Gastroesophageal sphincter (tissue), 3 donors: ENCODE measurements at regions not wholly inside any gene's neighbourhood (a gene's known extent, or its start where the extent isn't known, plus 50 kb on each side); places are given as distances from the start of the nearest gene placed in this dataset.

ENCODE experiments used
- POLR2A ChIP-seq, 2 donors: fragments of 450-650 bp; IDR thresholded peaks; one replicate each; pipeline ENCODE4 v1.6.1; 2017; ENCODE audit warnings: antibody characterized with exemption in 2 of 2, mild to moderate bottlenecking in 2 of 2, moderate library complexity in 1 of 2
- TF ChIP-seq, protein P1 (sequence below), 4 experiments: fragments of 200-600 bp in 2 of 4; fragments of 450-650 bp in 2 of 4; sonication (generic) in 1 of 4; IDR thresholded peaks; one replicate each; pipeline ENCODE4 v1.5.1; 2017 to 2019; ENCODE audit warnings: antibody characterized with exemption in 4 of 4, mild to moderate bottlenecking in 2 of 4, moderate library complexity in 2 of 4

- TF ChIP-seq, protein P1, sequence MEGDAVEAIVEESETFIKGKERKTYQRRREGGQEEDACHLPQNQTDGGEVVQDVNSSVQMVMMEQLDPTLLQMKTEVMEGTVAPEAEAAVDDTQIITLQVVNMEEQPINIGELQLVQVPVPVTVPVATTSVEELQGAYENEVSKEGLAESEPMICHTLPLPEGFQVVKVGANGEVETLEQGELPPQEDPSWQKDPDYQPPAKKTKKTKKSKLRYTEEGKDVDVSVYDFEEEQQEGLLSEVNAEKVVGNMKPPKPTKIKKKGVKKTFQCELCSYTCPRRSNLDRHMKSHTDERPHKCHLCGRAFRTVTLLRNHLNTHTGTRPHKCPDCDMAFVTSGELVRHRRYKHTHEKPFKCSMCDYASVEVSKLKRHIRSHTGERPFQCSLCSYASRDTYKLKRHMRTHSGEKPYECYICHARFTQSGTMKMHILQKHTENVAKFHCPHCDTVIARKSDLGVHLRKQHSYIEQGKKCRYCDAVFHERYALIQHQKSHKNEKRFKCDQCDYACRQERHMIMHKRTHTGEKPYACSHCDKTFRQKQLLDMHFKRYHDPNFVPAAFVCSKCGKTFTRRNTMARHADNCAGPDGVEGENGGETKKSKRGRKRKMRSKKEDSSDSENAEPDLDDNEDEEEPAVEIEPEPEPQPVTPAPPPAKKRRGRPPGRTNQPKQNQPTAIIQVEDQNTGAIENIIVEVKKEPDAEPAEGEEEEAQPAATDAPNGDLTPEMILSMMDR (IDR thresholded peaks at IDR 0.05), result no peak
- TF ChIP-seq POLR2A (IDR thresholded peaks at IDR 0.05), result no peak
Observed at GRCh38 chr5:105905392-105905791, 1765.3 kb downstream of the EFNA5 start.
